GM21786 (cell line): ENCODE measurements at regions not wholly inside any gene's neighbourhood (a gene's known extent, or its start where the extent isn't known, plus 50 kb on each side); places are given as distances from the start of the nearest gene placed in this dataset.

ENCODE experiments used
- ATAC-seq: cut with Tn5 transposase; IDR thresholded peaks from one replicate; pipeline ENCODE4 v1.9.1; 2021; ENCODE audit not compliant: unreplicated experiment

DNA sequence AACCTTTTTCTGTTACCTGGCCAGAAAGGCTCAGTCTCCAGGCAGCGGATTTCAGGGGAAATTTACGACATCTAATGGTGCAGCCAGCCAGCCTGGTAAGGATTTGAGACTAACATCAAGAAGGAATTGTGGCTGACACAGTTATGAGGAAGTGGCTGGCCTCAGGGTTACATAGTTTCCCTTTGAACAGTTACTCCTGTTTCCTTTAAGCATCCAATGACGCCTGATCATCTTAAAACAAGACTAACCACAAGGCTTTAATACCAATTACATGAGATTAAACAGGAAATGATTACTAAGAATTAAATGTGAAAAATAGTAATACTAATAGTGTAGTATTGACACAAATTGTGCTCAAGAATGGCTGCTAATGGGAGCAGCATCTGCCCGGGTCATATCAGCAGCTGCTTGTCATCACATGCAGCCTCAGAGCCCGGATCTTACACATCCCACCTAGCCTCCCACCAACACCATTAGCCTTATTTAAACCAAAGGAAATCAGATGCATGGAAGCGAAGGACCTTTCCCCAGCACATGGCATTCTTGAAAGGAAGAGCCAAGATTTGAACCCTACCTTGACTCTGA, 431.8 kb downstream of the PMP22 start:
- ATAC-seq: no peak

DNA sequence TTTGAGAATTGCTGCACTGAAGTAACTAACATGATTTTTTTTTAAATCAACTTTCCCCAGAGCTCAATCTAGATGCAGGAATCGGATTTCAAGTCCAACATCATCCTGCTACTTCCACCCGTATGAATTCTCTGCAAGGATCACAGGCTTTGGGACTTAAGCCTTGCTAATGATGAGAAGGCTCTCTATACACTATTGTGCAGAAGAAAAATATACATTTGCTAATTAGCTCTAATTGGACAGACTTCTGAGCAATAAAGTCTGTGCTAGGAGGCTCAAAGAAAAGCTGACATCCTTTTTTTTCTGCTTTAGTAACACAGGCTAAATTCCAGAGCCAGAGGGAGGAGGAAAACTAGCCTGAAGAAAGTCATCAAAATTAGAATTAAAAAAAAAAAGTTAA, 433.6 kb downstream of the PMP22 start:
- ATAC-seq: no peak

GRCh38 chr17:14827396-14827919, 437.7 kb downstream of the PMP22 start:
- ATAC-seq: no peak

DNA sequence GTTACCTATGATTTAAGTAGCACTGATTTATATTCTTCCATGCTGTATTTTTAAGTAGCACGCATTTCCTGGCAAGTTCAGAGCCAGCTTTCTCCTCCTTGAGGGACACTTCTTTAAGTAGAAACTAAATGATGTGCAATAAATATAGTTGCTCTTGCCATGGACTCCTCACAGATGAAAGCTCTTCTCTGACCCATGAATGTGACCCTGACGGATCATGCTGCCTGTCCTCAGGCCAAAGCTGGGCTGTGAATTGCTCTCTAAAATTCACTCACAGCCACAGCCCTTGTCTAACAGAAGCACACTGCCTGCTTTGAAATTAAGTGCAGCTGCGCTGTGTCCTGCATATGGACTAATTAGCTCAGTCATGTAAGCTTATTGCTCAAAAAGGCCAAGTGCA, 438.8 kb downstream of the PMP22 start:
- ATAC-seq: no peak

- no peak for ATAC-seq
Measured at GRCh38 chr17:14818469-14818868, 446.7 kb downstream of the PMP22 start.

DNA sequence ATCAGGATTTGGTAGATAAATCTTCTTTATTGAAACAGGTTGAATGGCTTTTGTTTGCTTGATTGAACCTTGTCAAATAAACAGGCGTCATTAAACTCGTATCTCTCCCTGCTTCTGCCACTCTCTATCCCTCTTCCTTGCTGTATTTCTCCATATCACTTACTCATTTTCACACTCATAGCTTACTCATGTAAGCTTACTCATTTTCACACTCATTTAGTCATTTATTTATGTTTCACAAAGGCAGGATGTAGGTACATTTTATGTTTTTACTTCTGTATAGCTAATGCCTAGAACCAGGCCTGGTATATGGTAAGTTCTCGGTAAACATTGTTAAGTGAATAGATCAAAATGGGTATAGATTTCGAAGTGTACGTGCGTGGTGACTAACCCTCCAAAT, 450.0 kb downstream of the PMP22 start:
- ATAC-seq: no peak

DNA sequence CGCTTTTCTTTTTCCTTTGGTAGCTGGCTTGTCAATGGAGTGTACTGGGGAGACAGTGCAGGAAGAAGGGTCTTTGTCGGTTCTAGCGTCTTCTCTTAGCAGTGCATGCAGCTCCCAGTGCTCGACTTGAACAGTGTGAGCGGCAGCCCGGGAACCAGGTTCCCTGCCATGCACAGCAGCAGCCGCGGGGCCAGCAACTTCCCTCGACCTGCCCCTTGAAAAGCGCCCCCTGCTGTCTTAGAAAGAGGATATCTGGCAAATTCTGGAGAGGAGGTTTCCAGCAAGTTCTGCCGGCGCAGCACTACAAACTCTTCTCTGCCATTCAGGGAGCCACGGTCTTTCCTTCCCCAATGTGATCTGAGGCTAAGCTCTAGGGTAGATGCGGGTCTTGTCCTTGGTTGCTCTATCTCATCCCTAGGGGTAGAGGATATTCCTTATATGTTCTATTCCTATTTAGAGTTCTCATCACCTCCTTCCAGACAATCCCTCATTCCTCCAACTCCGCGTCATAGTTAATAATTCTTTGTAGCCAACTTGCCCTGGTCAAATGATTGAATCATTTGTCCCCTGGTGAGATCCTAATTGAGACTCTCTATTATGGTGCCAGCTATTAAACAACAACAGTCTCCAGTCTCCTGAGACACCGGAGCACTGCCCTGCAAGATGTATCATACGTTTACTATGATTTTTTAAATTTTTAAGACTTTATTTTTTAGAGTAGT, 451.3 kb downstream of the PMP22 start:
- no peak for ATAC-seq

- ATAC-seq: no peak
Measured at GRCh38 chr17:14808425-14808824, 456.7 kb downstream of the PMP22 start.

DNA sequence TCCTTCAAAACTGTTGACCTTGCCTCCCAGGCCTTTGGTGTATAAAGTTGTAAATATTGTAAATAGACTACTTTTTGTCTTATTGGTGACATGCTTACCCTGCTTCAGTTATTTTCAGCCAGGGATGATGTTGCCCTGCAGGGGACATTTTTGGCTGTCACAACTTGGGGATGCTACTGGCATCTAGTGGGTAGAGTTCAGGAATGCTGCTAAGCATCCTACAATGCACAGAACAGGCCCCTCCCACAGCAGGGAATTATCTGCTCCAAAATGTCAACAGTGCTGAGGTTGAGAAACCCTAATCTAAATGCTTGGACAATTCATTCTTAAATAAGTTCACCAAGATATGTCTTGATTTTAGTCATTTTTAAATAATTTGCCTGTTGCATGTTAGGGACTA, 459.8 kb downstream of the PMP22 start:
- no peak for ATAC-seq

DNA sequence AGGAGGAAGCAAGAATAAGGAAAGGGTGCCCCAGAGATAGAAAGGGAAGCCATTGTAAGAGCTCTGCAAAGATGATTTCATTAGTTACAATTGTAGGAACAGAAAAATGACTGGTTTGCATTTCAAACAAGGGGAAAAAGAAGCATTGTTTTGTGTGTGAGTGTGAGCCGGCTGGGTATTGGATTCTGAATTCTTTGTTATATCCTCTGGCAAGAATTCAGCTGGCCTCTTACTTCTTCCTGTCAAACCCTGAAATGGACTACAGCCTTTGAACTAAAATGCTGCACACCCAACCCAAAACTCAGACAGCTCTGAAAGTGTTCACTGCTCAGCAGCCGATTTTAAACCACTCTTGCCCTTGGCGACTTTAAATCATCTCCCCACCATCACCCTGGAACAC, 461.3 kb downstream of the PMP22 start:
- ATAC-seq: no peak

DNA sequence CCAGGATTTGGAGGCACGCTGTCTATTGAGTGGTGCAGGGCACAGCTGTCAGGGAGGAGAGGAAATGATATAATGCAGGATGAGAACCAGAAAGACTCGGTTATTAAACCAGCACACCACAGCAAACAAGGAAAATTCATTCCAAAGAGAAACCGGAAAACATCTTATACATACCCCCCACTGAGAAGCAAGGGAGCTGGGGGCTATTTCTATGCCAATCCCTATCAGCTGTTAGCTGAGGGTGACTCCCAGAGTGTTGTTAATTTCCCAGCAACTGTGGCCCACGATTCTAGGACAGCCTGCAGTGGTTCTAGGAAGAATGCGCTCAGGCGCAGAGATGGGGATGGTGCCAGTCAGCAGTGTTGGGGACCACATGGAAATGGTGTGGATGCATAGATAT, 467.3 kb downstream of the PMP22 start:
- ATAC-seq: no peak

DNA sequence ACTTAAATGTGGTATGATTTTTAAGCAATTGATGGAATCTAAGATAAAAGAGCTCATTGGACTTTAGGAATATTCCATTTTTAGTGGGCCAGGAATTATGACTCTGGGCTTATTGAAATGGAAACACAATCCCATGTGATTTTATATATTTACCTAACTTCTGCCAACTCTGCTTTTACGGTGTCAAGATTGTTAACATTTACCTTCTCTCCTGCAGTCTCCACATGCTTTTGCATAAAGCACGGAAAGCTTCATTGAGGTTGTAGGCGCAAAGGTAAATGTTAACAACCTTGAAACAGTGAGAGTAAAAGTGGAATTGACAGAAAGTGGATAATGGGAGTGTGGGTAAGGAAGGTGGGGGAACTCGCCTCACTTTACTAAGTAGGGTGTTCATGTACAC, 468.1 kb downstream of the PMP22 start:
- ATAC-seq: no peak

- no peak for ATAC-seq
Measured at GRCh38 chr17:14794961-14795360, 470.2 kb downstream of the PMP22 start.

- ATAC-seq: no peak
Measured at GRCh38 chr17:14793237-14793636, 471.9 kb downstream of the PMP22 start.

- no peak for ATAC-seq
Measured at GRCh38 chr17:14792746-14793145, 472.4 kb downstream of the PMP22 start.

DNA sequence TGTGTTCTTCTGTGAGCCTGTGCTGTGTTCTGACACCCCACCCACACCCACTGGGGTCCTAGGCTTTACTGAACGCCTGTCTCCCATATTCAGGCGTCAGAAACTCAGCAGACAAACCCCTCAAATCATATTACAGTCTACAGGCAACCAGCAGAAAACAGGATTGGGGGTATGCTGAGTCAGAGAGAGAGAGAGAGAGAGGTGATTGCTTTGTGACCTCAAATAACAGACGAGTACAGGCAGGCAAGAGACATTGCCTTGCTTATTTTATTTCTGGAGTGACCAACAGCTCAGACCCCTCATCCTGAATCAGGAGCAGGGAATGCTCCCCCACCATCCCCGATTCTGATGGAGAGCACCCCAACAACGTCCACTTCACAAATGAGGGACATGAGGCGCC, 473.9 kb downstream of the PMP22 start:
- no peak for ATAC-seq

GRCh38 chr17:14790521-14790920, 474.6 kb downstream of the PMP22 start:
- no peak for ATAC-seq

GRCh38 chr17:14784997-14785696, 480.0 kb downstream of the PMP22 start:
- no peak for ATAC-seq

- no peak for ATAC-seq
Measured at GRCh38 chr17:14781123-14781522, 480.2 kb downstream of the HS3ST3B1 start.

DNA sequence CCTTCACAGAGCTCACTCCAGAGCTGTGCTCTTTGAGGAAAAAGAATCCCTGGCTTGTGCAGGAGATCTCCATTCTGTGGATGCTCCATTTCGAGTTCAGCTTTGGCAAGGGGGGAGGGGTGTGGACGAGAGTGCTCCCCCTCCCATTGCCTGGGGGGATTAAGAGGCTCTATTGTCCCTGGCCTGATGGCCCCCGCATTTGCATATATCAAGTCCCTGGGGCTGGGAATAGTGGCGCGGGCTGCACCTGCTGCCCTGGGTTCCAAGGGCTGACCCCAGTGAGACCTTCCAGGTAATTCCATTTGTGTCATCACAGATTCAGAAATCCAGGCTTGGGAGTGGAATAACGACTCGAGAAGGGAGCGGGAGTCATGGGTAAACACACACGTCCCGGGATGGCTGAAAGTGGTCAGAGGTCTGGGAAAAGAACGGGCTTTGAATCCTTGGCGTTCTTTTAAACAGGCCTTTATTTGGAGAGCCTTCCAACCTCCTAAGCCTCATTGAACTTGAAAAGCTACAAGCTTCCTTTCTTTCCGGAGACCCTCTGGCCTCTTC, 479.3 kb downstream of the HS3ST3B1 start:
- ATAC-seq: no peak

DNA sequence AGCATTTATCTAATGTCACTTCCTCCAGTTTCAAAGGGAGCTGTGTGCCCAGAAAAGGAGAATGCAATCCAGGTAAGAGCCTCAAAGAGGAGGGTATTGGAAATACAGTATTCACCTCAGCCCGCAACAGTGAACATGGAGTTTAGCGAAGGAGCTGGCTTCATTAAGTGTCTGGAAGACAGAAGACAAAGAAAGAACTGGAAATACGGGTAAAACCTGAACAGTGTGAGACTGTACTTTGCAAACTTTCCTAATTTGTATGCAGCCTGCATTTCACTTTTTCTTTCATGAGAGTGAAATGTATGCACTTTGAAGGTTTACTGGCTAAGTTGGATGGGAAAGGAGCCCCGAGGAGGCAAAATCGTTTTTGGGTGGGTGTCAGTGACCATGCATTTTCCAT, 478.4 kb downstream of the HS3ST3B1 start:
- no peak for ATAC-seq

GRCh38 chr17:14777291-14777690, 476.4 kb downstream of the HS3ST3B1 start:
- no peak for ATAC-seq
